HFFc6 (cell line): ENCODE measurements at regions not wholly inside any gene's neighbourhood (a gene's known extent, or its start where the extent isn't known, plus 50 kb on each side); places are given as distances from the start of the nearest gene placed in this dataset.
"Not testable (repeated sequence)": the region's sequence is repeated elsewhere in the genome, so short reads cannot be mapped to it uniquely, and the experiment has no call there.

ENCODE experiments used
- DNase-seq: peaks from one replicate; pipeline ENCODE4 v3.0.0-alpha.2; 2018
- H3K27ac Mint-ChIP-seq: 2 replicates; pipeline ENCODE4 v1.8.0; 2020; ENCODE audit warnings: mild to moderate bottlenecking, mixed read lengths
- H3K27me3 Mint-ChIP-seq: 2 replicates; pipeline ENCODE4 v1.8.0; 2021; ENCODE audit warnings: mild to moderate bottlenecking, moderate library complexity, mixed read lengths; ENCODE audit not compliant: insufficient read depth
- H3K36me3 Mint-ChIP-seq: 2 replicates; pipeline ENCODE4 v1.8.0; 2021; ENCODE audit warnings: low read depth, mixed read lengths
- H3K4me1 Mint-ChIP-seq: 2 replicates; pipeline ENCODE4 v1.8.0; 2020; ENCODE audit warnings: low read depth, mixed read lengths
- H3K4me3 Mint-ChIP-seq: 2 replicates; pipeline ENCODE4 v1.8.0; 2020; ENCODE audit warnings: mild to moderate bottlenecking, moderate library complexity, mixed read lengths
- H3K9me3 Mint-ChIP-seq: 2 replicates; pipeline ENCODE4 v1.8.0; 2020; ENCODE audit warnings: mild to moderate bottlenecking, mixed read lengths
- TF ChIP-seq, protein P1 (sequence below): fragments of 200-600 bp; sonication (generic); IDR thresholded peaks from 2 replicates; pipeline ENCODE4 v1.5.0; 2021; ENCODE audit warnings: antibody characterized with exemption, mild to moderate bottlenecking

DNA sequence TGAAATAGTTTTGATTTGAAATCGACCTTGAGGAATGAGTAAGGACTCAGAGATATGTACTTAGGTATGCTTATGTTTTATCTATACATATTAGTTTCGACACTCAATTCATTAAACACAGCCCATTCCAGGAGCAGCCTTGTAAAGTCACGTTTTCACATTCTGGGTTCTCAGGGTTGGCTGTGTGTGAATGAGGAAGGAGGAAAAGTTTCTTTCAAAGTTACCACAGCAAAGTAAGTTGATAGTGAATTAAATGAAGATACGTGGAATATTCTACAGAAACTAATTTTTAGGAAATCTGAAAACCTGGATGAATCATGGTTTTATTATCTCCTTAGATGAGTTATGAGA, 133.5 kb downstream of the C3orf38 start:
- H3K9me3 Mint-ChIP-seq: peaks cover 8% of the 10 kb centered on the region; the same call in 1 of the 2 replicates
- TF ChIP-seq, protein P1, sequence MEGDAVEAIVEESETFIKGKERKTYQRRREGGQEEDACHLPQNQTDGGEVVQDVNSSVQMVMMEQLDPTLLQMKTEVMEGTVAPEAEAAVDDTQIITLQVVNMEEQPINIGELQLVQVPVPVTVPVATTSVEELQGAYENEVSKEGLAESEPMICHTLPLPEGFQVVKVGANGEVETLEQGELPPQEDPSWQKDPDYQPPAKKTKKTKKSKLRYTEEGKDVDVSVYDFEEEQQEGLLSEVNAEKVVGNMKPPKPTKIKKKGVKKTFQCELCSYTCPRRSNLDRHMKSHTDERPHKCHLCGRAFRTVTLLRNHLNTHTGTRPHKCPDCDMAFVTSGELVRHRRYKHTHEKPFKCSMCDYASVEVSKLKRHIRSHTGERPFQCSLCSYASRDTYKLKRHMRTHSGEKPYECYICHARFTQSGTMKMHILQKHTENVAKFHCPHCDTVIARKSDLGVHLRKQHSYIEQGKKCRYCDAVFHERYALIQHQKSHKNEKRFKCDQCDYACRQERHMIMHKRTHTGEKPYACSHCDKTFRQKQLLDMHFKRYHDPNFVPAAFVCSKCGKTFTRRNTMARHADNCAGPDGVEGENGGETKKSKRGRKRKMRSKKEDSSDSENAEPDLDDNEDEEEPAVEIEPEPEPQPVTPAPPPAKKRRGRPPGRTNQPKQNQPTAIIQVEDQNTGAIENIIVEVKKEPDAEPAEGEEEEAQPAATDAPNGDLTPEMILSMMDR: no peak
- no peak overlapping the region for H3K4me3 Mint-ChIP-seq
- H3K27me3 Mint-ChIP-seq: no peaks in the 10 kb centered on the region
- no peaks in the 10 kb centered on the region for H3K4me1 Mint-ChIP-seq
- no peaks in the 10 kb centered on the region for H3K36me3 Mint-ChIP-seq
- DNase-seq: no peak
- H3K27ac Mint-ChIP-seq: no peak overlapping the region

DNA sequence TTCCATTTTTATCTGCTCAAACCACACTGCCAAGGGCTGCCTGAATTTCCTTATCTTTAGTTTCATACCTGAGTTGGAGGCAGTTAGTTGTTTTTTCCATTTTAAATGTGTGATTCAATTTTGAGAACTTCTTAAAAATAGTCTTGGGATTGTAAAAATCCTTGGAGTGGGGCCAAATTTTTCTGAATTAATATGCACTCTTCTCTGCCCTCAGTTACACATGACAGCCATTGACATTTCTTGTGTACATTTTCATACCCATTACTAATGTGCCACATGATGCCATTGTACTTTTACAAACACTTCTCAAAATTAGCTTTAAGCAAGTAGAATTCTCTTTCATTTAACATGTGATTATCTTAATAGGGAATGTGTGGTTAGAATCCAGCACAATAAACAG, 141.7 kb downstream of the C3orf38 start:
- Mint-ChIP-seq H3K27ac (no peak overlapping the region), H3K9me3 (peaks cover 17% of the 10 kb centered on the region), H3K4me3 (no peak overlapping the region), H3K4me1 (no peaks in the 10 kb centered on the region), H3K36me3 (no peaks in the 10 kb centered on the region), H3K27me3 (no peaks in the 10 kb centered on the region)
- TF ChIP-seq, protein P1: no peak
- DNase-seq: no peak

DNA sequence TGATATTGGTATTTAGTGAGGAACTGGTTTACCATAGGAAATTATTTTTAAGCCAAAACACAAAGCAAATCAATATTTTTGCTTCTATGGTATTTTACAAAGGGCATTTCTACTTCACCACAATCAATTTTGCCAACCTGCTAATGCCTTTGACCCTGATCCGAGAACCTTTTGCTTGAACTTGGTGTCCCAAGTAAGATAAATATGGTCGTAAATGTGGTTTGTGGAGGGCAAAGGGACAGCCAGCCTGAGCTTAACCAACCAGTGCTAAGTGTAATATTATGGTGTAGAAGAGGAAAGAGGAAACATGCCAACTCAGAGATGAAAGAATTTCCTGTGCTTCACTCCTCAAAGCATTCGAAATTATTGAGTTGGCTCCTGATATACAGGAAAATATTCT, 148.4 kb downstream of the C3orf38 start:
- TF ChIP-seq, protein P1: no peak
- no peaks in the 10 kb centered on the region for H3K4me1 Mint-ChIP-seq
- no peak overlapping the region for H3K27ac Mint-ChIP-seq
- no peak for DNase-seq
- H3K27me3 Mint-ChIP-seq: no peaks in the 10 kb centered on the region; the same call in none of the 2 replicates
- H3K9me3 Mint-ChIP-seq: peaks cover 21% of the 10 kb centered on the region
- no peaks in the 10 kb centered on the region for H3K36me3 Mint-ChIP-seq
- H3K4me3 Mint-ChIP-seq: no peak overlapping the region

DNA sequence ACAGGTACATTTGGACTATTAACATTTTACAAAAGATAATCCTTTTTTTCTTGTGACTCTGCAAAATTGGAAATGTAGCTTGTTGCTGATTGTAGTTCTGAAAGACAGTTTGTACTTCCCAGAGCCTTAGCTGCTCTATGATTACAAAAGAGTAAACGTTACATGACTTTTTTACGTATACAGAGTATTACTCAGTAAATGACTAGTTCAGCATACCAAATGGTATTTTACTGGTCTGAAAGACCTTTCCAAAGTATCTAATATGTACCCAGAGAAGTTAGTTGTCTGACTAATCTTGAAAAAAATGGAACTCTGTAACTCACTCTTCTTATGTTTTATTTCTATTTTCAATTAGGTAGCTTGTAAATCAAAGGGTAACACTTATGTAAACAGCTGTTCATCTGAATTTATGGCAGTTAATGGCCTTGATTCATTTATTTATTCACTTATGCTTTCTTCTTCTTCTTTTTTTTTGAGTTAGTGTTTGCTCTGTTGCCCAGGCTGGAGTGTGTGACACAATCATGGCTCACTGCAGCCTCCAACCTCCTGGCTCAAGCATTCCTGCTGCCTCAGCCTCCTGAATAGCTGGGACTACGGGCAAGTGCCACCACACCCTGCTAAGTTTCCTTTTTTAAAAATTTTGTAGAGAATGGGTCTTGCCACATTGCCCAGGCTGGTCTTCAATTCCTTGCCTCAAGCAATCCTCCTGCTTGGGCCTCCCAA, 151.7 kb downstream of the C3orf38 start:
- TF ChIP-seq, protein P1: no peak
- no peak for DNase-seq
- H3K27ac Mint-ChIP-seq: no peak overlapping the region
- H3K27me3 Mint-ChIP-seq: peaks cover 1% of the 10 kb centered on the region
- no peak overlapping the region for H3K4me3 Mint-ChIP-seq
- no peaks in the 10 kb centered on the region for H3K4me1 Mint-ChIP-seq
- peaks cover 17% of the 10 kb centered on the region for H3K9me3 Mint-ChIP-seq
- H3K36me3 Mint-ChIP-seq: no peaks in the 10 kb centered on the region

DNA sequence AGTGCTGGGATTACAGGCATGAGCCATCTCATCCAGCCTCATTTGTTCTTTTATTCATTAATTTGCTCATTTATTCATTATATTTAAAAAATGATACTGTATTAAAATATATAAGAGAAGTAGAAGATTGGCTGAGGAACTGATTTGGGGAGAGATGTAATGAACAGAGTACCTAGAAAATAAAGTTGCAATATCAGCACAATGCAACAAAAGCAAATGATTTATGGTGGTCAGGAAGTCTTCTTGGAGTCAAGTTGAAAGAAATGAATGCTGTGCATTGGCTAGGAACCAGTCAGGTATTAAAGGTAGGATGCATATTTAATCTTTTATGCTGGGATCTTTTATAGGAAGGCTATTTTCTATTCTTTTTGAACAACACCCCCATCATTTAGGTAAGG, 152.2 kb downstream of the C3orf38 start:
- Mint-ChIP-seq H3K4me3 (no peak overlapping the region), H3K9me3 (peaks cover 16% of the 10 kb centered on the region), H3K27me3 (peaks cover 1% of the 10 kb centered on the region), H3K36me3 (no peaks in the 10 kb centered on the region), H3K4me1 (no peaks in the 10 kb centered on the region), H3K27ac (no peak overlapping the region)
- DNase-seq: no peak
- TF ChIP-seq, protein P1: no peak

DNA sequence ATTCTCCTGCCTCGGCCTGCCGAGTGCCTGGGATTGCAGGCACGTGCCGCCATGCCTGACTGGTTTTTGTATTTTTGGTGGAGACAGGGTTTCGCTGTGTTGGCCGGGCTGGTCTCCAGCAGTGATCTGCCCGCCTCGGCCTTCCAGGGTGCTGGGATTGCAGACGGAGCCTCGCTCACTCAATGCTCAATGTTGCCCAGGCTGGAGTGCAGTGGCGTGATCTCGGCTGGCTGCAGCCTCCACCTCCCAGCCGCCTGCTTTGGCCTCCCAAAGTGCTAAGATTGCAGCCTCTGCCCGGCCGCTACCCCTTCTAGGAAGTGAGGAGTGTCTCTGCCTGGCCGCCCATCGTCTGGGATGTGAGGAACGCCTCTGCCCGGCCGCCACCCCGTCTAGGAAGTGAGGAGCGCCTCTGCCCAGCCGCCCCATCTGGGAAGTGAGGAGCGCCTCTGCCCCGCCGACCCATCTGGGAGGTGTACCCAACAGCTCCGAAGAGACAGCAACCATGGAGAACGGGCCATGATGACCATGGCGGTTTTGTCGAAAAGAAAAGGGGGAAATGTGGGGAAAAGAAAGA, 153.7 kb downstream of the C3orf38 start:
- H3K36me3 Mint-ChIP-seq, H3K27ac Mint-ChIP-seq, H3K4me1 Mint-ChIP-seq, H3K4me3 Mint-ChIP-seq, H3K27me3 Mint-ChIP-seq, DNase-seq: not testable (repeated sequence)
- peaks cover 13% of the 10 kb centered on the region for H3K9me3 Mint-ChIP-seq
